Activated CD8-positive, alpha-beta memory T cell treated with anti-CD3 and anti-CD28 coated beads, Interleukin-2, amount 10 ng/mL, durations not matched to agents 7 days and 5 days (primary cell): ENCODE measurements at regions not wholly inside any gene's neighbourhood (a gene's known extent, or its start where the extent isn't known, plus 50 kb on each side); places are given as distances from the start of the nearest gene placed in this dataset.
A peak's percentile ranks its signal among the peaks of the same experiment; 100 is the strongest.

Source experiments
- ATAC-seq: fragments of 150-1000 bp; cut with Tn5 transposase; one replicate; pipeline ENCODE4 v1.10.0; 2021; ENCODE audit warnings: moderate library complexity
- CTCF ChIA-PET: fragments of 350-600 bp; sonication (Branson Sonifier 250); formaldehyde crosslinking; loops from one replicate; lab custom pipeline; 2021; ENCODE audit warnings: antibody characterized with exemption; lab: Charles Lee
- DNase-seq: peaks from one replicate; pipeline ENCODE4 v3.0.0-alpha.2; 2020
- H3K27ac Mint-ChIP-seq: one replicate; pipeline ENCODE4 v1.8.0; 2021; ENCODE audit warnings: mild to moderate bottlenecking, mixed read lengths
- H3K27me3 Mint-ChIP-seq: one replicate; pipeline ENCODE4 v1.8.0; 2021; ENCODE audit warnings: mixed read lengths
- H3K36me3 Mint-ChIP-seq: one replicate; pipeline ENCODE4 v1.8.0; 2021; ENCODE audit warnings: mild to moderate bottlenecking, mixed read lengths
- H3K4me1 Mint-ChIP-seq: one replicate; pipeline ENCODE4 v1.8.0; 2021; ENCODE audit warnings: mixed read lengths
- H3K4me3 Mint-ChIP-seq: one replicate; pipeline ENCODE4 v1.8.0; 2021; ENCODE audit warnings: mild to moderate bottlenecking, moderate library complexity, mixed read lengths
- H3K9me3 Mint-ChIP-seq: one replicate; pipeline ENCODE4 v1.8.0; 2022; ENCODE audit warnings: low read depth, mixed read lengths

GRCh38 chr2:204031056-204031455 is 94.5 kb downstream of the ICOS start:
- CTCF ChIA-PET, result no interaction called here
- no peak for ATAC-seq
- Mint-ChIP-seq H3K27ac (no peak overlapping the region), H3K4me3 (no peak overlapping the region), H3K36me3 (peaks cover 9% of the 10 kb centered on the region), H3K27me3 (no peaks in the 10 kb centered on the region), H3K4me1 (peaks cover 15% of the 10 kb centered on the region), H3K9me3 (no peaks in the 10 kb centered on the region)
- no peak for DNase-seq

GRCh38 chr2:204032301-204032700 is 95.7 kb downstream of the ICOS start:
- H3K27me3 Mint-ChIP-seq, result no peaks in the 10 kb centered on the region

GRCh38 chr2:204033611-204034495 is 97.3 kb downstream of the ICOS start:
- H3K27me3 Mint-ChIP-seq, result no peaks in the 10 kb centered on the region
- no peak overlapping the region for H3K4me3 Mint-ChIP-seq
- ATAC-seq, result no peak
- H3K27ac Mint-ChIP-seq, result no peak overlapping the region
- no peak for DNase-seq
- no peaks in the 10 kb centered on the region for H3K9me3 Mint-ChIP-seq
- no peaks in the 10 kb centered on the region for H3K4me1 Mint-ChIP-seq
- CTCF ChIA-PET, result no interaction called here
- H3K36me3 Mint-ChIP-seq, result peaks cover 5% of the 10 kb centered on the region

More at GRCh38 chr2:204032301-204032700, 95.7 kb downstream of the ICOS start:
- no peaks in the 10 kb centered on the region for H3K9me3 Mint-ChIP-seq
- CTCF ChIA-PET, result interaction anchor here (0.9 kb wide), 1 partner anchor 40 kb away, joined by 3 read pairs; no protein-coding TSS in a partner anchor
- peaks cover 6% of the 10 kb centered on the region for H3K36me3 Mint-ChIP-seq
- ATAC-seq, result no peak
- no peak overlapping the region for H3K4me3 Mint-ChIP-seq
- no peak for DNase-seq
- H3K4me1 Mint-ChIP-seq, result peaks cover 4% of the 10 kb centered on the region
- H3K27ac Mint-ChIP-seq, result no peak overlapping the region

GRCh38 chr2:204036706-204037105 is 100.1 kb downstream of the ICOS start:
- Mint-ChIP-seq H3K36me3 (peaks cover 4% of the 10 kb centered on the region), H3K9me3 (no peaks in the 10 kb centered on the region), H3K4me1 (no peaks in the 10 kb centered on the region), H3K27me3 (peaks cover 6% of the 10 kb centered on the region), H3K27ac (no peak overlapping the region), H3K4me3 (no peak overlapping the region)
- no peak for DNase-seq
- CTCF ChIA-PET, result no interaction called here
- no peak for ATAC-seq

- no peak for ATAC-seq
- H3K4me1 Mint-ChIP-seq, result no peaks in the 10 kb centered on the region
- CTCF ChIA-PET, result interaction anchor here (1.2 kb wide), 1 partner anchor 12 kb away, joined by 3 read pairs; no protein-coding TSS in a partner anchor
- H3K36me3 Mint-ChIP-seq, result peaks cover 4% of the 10 kb centered on the region
- H3K4me3 Mint-ChIP-seq, result no peak overlapping the region
- peaks cover 6% of the 10 kb centered on the region for H3K27me3 Mint-ChIP-seq
- no peak for DNase-seq
- H3K9me3 Mint-ChIP-seq, result no peaks in the 10 kb centered on the region
- H3K27ac Mint-ChIP-seq, result no peak overlapping the region
Observed at GRCh38 chr2:204037286-204037685, 100.7 kb downstream of the ICOS start.

- no peaks in the 10 kb centered on the region for H3K4me1 Mint-ChIP-seq
- ATAC-seq (no peak), DNase-seq (no peak)
- CTCF ChIA-PET, result interaction anchor here (1.0 to 1.1 kb wide), 2 partner anchors 32 to 33 kb away, joined by 3 to 5 read pairs; no protein-coding TSS in a partner anchor
- no peak overlapping the region for H3K4me3 Mint-ChIP-seq
- H3K9me3 Mint-ChIP-seq, result no peaks in the 10 kb centered on the region
- H3K36me3 Mint-ChIP-seq, result peaks cover 6% of the 10 kb centered on the region
- no peak overlapping the region for H3K27ac Mint-ChIP-seq
- H3K27me3 Mint-ChIP-seq, result peaks cover 6% of the 10 kb centered on the region
Observed at GRCh38 chr2:204039298-204039838, 102.8 kb downstream of the ICOS start.

GRCh38 chr2:204040016-204040415 is 103.5 kb downstream of the ICOS start:
- CTCF ChIA-PET, result no interaction called here
- H3K36me3 Mint-ChIP-seq, result peaks cover 4% of the 10 kb centered on the region
- H3K4me1 Mint-ChIP-seq, result peaks cover 3% of the 10 kb centered on the region
- DNase-seq, result no peak
- H3K27me3 Mint-ChIP-seq, result peaks cover 6% of the 10 kb centered on the region
- ATAC-seq, result no peak
- H3K9me3 Mint-ChIP-seq, result no peaks in the 10 kb centered on the region
- H3K4me3 Mint-ChIP-seq, result no peak overlapping the region
- H3K27ac Mint-ChIP-seq, result no peak overlapping the region

- Mint-ChIP-seq H3K4me1 (peaks cover 3% of the 10 kb centered on the region), H3K27ac (no peak overlapping the region), H3K27me3 (peaks cover 6% of the 10 kb centered on the region), H3K36me3 (peaks cover 3% of the 10 kb centered on the region), H3K9me3 (no peaks in the 10 kb centered on the region), H3K4me3 (no peak overlapping the region)
- ATAC-seq (no peak), DNase-seq (no peak)
- CTCF ChIA-PET, result no interaction called here
Observed at GRCh38 chr2:204042401-204042800, 105.8 kb downstream of the ICOS start.

GRCh38 chr2:204046145-204046544 is 109.6 kb downstream of the ICOS start:
- no peaks in the 10 kb centered on the region for H3K27me3 Mint-ChIP-seq
- ATAC-seq, result no peak
- no peak overlapping the region for H3K27ac Mint-ChIP-seq
- H3K36me3 Mint-ChIP-seq, result peaks cover 3% of the 10 kb centered on the region
- no peak overlapping the region for H3K4me3 Mint-ChIP-seq
- H3K9me3 Mint-ChIP-seq, result no peaks in the 10 kb centered on the region
- CTCF ChIA-PET, result interaction anchor here (1.3 kb wide), 1 partner anchor 23 kb away, joined by 3 read pairs; no protein-coding TSS in a partner anchor
- no peak for DNase-seq
- peaks cover 20% of the 10 kb centered on the region for H3K4me1 Mint-ChIP-seq

GRCh38 chr2:204049635-204050034 is 113.1 kb downstream of the ICOS start:
- CTCF ChIA-PET, result no interaction called here
- DNase-seq (no peak), ATAC-seq (peak; percentile 71)
- Mint-ChIP-seq H3K9me3 (no peaks in the 10 kb centered on the region), H3K4me3 (no peak overlapping the region), H3K36me3 (no peaks in the 10 kb centered on the region), H3K4me1 (peaks cover 18% of the 10 kb centered on the region), H3K27ac (no peak overlapping the region), H3K27me3 (peaks cover 9% of the 10 kb centered on the region)

GRCh38 chr2:204050681-204051080 is 114.1 kb downstream of the ICOS start:
- Mint-ChIP-seq H3K27me3 (peaks cover 9% of the 10 kb centered on the region), H3K4me1 (peaks cover 17% of the 10 kb centered on the region), H3K9me3 (no peaks in the 10 kb centered on the region), H3K4me3 (no peak overlapping the region), H3K27ac (no peak overlapping the region), H3K36me3 (no peaks in the 10 kb centered on the region)
- CTCF ChIA-PET, result interaction anchor here (0.8 to 1.2 kb wide), 4 partner anchors 15 to 127 kb away, joined by 3 read pairs; no protein-coding TSS in a partner anchor
- ATAC-seq, result no peak
- no peak for DNase-seq

GRCh38 chr2:204051476-204051875 is 114.9 kb downstream of the ICOS start:
- peaks cover 17% of the 10 kb centered on the region for H3K4me1 Mint-ChIP-seq
- CTCF ChIA-PET, result interaction anchor here (0.8 to 1.2 kb wide), 3 partner anchors 16 to 123 kb away, joined by 3 read pairs; no protein-coding TSS in a partner anchor
- H3K9me3 Mint-ChIP-seq, result no peaks in the 10 kb centered on the region
- H3K27ac Mint-ChIP-seq, result no peak overlapping the region
- H3K4me3 Mint-ChIP-seq, result no peak overlapping the region
- no peak for ATAC-seq
- H3K27me3 Mint-ChIP-seq, result peaks cover 9% of the 10 kb centered on the region
- DNase-seq, result no peak
- H3K36me3 Mint-ChIP-seq, result no peaks in the 10 kb centered on the region

GRCh38 chr2:204051984-204052556 is 115.5 kb downstream of the ICOS start:
- peaks cover 9% of the 10 kb centered on the region for H3K27me3 Mint-ChIP-seq
- H3K27ac Mint-ChIP-seq, result no peak overlapping the region
- CTCF ChIA-PET, result no interaction called here
- DNase-seq (no peak), ATAC-seq (no peak)
- peaks cover 19% of the 10 kb centered on the region for H3K4me1 Mint-ChIP-seq
- no peaks in the 10 kb centered on the region for H3K36me3 Mint-ChIP-seq
- H3K9me3 Mint-ChIP-seq, result no peaks in the 10 kb centered on the region
- no peak overlapping the region for H3K4me3 Mint-ChIP-seq
